Stimulated activated CD4-positive, alpha-beta T cell treated with anti-CD3 and anti-CD28 coated beads, TNF-alpha, amount 100 ng/mL, for 4 hours (primary cell): ENCODE measurements at regions not wholly inside any gene's neighbourhood (a gene's known extent, or its start where the extent isn't known, plus 50 kb on each side); places are given as distances from the start of the nearest gene placed in this dataset.
"Not testable (repeated sequence)": the region's sequence is repeated elsewhere in the genome, so short reads cannot be mapped to it uniquely, and the experiment has no call there.

Experiments used
- DNase-seq, 3 experiments: peaks; one replicate each; pipeline ENCODE4 v3.0.0-alpha.2; 2020; ENCODE audit warnings: low read depth in 3 of 3

DNA sequence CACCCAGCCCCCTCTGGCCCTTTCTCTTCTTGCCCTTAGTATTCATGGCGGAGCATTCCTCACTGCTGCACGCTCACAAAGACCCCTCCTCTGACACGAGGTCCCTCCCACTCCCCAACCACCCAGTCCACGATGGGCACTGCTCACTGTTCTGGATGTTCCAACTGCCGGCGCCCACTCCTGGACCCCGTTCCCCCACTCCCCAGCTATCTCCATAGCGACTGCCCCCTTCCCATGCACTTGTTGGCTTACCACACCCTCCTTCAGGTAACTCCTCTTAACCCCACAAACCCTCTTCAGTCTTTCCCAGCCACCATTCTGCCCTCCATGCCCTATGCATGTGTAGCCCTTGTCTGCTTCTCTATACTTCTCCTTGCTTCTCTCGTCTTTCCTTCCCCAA is 961.5 kb upstream of the DEFB115 start:
- not testable (repeated sequence) for DNase-seq

DNA sequence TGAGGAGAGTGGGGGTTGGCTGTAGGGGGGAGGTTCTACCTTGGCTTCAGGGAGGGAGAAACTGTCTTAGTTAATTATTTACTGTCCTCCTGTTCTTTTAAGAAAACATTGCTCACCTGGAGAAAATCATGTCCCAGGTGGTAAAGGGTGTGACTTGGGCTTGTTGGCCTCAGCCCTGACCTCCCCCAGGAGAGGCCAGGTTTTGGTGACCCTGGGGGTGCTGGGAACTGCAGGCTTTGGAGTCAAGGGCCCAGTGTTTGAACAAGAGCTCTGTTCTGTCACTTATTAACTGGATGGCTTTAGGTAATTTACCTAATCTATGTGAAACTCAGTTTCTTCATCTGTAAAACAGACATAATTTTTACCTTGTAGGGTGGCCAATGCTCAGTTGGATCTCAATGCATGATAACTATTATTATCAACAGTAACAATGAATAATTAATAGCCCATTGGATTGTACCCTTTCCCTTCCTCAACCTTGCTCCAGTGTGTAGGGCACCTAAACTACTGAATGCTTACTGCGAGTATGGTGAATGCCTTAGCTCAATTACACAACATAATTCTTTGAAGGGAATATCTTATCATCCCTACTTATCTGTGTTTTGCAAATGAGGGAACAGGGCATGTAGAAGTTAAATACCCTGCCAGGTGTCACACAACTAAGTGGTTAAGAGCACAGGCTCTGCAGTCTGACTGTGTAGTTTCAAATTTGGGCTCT is 959.4 kb upstream of the DEFB115 start:
- DNase-seq = not testable (repeated sequence)

DNA sequence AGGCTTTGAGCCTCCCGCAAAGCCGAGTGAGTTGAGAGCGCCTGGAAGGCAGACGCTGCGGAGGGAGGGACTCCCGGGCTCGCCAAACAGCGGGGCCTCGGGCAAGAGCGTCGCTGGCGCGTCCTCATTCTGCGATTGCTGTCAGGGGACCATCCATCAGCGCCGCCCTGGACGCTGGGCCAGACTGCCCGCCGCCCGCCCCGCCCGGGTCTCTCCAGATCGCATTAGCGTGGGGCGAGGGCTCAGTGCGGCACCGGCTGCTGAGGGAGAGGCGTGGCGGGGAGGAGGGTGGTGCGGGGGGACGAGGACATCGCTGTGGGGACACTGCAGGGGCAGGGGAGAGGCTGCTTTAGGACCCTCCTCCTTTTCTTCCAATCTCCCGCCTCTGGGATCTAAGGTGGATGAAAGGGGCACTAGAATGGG is 957.2 kb upstream of the DEFB115 start:
- DNase-seq = not testable (repeated sequence)

DNA sequence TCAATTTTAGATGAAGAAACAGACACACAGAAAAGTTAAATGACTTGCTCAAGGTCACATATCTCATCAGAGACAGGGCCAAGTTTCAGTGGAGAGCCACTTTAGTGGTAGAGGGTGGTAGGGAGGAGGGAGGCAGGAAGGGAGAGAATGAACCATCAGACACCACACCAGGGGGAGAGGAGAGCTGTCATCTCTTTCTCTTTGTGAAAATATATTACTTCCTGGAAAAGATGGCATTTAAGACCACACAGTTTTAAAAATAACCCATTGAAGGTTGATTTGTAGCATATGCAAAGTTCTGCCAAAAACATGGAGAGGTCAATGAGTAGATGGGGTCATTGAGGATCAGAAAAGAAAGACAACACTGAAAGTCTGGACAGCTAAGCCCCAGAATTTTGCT is 954.7 kb upstream of the DEFB115 start:
- not testable (repeated sequence) for DNase-seq

DNA sequence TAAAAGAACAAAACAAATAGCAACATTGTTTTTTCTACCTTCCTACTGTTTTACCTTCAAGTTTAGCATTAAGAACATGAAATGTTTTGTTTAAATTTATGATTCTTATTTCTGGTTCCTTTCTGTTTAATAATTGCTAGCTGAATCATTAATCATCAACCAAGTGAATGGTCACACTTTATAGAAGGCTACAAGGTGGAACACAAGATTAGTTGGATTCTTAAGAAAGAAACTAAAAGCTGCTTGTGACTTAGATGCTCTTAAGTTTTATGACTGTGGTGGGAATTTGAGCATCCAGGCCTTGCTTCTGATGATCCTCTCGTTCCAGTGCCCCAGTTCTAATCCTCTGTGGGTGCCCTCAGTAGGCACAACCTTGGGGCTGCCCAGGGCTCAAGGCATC is 947.5 kb upstream of the DEFB115 start:
- DNase-seq = not testable (repeated sequence)

DNA sequence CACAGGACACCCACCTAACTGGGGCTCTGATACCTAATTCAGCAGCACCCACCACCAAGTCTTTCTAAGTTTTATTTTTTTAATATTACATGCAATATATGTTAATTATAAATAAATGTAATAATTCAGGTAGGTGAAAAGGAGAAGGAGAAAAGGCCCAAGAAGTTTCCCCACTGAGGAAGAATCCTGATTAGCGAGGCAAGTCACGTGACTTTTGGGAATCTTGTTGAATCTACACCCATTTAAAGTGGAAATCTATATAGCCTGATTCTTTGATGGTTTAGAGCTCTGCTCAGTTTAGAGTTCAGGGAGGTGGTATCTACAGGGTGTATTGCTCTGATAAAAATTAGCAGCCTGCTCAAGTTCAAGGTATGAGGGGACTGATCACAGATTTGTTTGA is 947.1 kb upstream of the DEFB115 start:
- DNase-seq = not testable (repeated sequence)

DNA sequence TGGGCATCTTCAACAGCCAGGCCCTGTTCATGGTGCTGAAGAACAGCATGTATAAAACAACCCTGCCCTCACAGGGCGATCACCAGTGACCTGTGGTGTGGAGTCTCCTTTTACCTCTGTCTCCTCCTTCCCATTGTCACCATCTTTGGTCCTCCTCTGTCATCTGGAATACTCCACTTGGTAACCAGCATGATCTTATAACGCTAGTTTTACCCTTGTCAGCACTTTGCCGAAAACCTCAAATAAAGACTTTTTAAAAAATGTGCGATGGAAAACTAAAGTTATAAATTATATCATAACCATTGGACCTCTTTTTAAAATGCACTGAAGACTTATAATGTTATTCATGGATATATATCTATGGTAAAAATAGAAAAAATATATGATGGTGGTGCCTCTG is 945.2 kb upstream of the DEFB115 start:
- not testable (repeated sequence) for DNase-seq

DNA sequence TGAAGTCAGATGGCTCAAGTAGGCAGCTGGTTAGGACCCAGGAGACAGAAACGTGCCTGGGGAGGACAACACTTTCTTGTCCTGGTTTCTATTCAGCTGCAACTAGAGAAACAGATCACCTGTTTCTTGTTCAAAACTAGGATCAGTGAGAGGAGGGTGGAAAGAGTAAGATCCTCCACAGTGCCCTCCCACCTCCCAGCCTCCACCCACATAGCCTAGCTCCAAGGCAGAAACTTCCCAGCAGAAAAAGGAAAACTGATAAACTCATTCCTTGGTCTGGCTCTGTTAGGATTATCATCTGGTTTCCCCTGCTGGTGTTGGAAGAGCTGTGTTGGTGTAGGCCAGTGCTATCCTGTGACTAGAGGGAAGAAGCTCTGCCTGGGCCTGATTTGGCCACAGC is 943.8 kb upstream of the DEFB115 start:
- not testable (repeated sequence) for DNase-seq

DNA sequence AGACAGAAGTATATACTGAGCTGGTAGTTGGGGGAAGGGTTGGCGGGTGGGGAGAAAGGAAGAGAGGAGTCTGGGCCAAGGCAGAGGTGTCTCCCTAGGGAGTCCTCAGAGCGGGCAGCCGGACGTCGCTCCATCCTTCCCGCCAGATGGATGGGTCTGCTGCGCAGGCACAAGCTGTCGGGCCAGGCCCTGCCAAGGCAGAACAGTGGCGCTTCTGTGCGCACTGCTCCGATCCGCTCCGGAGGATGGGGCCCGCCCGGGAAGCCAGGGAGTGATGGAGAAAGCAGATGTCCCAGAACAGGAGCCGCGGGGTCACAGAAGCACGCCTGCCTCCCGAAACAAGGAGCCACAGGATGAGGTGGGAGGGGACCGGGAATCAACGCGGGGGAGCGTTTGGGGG is 941.4 kb upstream of the DEFB115 start:
- DNase-seq = not testable (repeated sequence)

DNA sequence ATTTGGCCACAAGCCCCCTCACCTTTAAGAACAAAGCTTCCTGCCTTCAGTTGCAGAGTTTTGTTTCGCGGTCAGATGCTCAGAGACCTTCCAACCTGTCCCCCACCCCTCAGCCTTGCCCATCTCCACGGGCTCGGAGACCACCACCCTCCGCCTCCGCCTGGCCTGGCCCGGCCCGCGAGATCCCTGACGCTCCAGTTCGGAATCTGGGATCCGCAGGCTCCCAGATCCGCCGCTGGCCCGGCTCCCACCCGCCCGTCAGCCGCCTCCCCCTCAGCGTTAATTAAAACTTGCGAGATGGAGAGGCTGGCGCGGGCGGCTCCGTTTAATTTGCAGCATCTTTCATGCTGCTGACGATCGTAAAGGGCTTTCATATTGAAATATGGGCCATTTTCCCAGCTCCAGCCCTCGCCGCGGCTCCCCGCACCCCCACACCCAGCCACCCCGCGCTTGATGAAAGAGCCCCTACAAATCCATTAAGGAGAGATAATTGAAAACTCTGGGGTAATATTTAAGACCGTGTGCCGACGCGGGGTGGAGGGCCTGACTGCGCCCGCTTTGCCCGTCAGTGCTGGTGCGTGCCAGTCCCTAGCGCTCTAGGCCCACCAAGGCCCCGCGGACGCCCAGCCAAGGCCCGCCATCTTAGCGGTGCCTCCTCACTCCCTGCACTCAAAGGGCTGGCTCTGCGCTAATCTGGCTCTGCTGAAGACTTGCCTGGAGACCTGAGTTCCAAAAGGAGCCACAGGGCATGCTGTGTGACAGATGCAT is 940.7 kb upstream of the DEFB115 start:
- DNase-seq = not testable (repeated sequence)

DNA sequence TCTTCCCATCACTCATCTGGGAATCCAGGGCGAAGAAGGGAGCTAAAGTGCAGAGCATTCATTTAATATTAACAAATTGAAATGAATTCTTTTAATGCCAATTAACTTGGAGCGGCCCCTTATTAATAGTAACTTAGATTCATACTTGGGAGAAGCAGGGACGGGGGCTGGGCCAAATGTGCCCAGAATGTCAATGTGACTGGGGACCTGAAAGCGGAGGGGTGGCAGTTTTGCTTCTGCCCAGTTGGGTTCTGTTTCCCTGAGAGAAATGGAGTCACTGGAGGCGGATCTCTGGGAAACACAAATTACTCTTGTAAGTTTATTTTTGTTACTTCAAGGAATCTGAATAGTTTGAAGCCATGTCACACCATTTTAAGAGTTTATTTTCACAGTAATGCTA is 923.7 kb upstream of the DEFB115 start:
- DNase-seq = not testable (repeated sequence)

DNA sequence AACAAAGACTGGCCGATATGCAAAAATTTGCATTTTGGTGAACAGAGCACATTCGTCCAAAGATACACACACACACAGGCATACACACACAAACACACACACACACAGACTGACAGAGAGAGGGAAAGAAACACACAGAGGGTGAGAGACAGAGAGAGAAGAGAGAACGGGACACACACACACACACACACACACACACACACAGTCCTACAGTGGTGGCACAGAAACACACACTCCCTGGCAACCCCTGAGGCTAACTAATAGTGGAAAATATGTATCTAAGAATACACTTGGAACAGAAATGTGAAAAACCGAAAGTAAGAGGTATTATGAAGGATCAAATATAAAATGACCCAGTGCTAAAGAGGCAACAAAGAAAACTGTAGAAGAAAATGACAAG is 919.9 kb upstream of the DEFB115 start:
- DNase-seq = not testable (repeated sequence)

DNA sequence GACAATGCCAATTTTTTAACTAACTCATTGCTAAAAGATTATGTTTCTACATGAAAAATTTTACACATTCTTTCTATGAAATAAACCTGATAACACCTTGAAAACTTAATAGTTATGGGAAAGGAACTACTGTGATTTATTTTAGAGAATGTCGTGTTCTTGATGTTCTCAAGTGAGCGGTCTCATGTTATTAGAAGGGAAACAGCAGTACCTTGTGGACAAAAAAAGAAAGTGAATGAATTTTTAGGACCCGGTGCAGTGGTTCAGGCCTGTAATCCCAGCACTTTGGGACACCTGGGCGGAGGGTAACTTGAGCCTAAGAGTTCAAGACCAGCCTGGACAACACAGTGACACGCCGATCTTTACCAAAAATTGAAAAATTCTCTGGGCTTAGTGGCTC is 908.5 kb upstream of the DEFB115 start:
- DNase-seq = not testable (repeated sequence)

DNA sequence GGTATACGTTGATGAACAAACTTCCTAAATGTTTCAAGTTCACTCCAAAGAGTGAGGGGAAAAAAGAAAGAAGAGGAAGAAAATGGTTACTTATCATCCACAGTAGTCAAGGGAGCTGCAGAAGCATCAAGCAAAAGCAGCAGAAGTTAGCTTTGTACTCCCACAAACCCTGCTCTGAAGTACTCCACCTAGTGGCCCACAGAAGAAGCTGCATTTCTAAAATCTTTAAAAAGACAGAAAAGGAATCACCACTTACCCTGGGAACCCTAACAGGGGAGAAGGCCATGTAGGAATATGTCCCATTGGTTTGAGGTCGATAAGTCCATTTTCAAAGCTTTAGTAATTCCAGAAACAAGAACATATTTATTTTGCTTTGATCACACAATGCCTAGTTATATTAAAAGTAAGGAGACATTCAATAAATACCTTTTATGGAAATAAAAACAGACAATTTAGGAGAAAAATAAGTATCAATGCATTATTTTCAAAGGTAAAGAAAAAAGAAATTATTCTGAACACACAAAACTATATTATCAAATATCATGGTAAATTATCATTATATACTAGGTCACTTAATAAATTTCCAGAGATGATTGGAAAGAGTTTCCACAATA is 900.5 kb upstream of the DEFB115 start:
- DNase-seq = not testable (repeated sequence)

DNA sequence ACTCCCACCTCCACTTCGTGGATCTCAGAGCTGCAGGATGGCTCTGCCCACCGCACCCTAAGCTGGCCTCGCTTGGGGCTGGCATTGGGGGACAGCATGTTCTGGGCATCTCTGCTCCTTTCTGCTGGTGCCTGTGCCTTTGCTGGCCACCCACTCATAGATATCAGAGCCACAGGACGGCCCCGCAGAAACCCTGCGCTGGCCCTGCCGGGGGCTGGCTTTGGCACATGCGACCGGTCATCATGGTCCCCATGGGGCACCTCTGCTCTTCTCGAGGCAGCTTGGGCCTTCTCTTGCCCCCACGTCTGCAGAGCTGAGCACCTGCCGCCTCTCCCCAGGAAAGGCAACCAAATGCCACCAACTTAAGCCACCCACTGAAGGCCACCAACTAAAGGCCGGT is 895.7 kb upstream of the DEFB115 start:
- DNase-seq = not testable (repeated sequence)

DNA sequence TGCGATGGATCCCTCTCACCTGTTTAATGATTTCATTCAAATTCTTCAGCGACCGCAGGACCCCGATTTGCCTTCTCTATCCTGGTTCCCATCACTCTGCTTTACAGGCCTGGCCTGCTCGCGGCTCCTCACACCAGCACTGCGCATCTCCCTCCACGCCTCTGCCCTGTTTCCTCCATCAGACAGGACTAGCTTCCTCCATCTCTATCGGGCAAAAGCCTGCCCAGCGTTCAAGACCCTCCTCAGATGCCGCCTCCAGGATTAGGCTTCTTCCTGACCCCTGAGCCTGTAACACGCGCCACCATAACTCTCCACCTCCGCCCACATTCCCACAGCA is 881.1 kb upstream of the DEFB115 start:
- DNase-seq = not testable (repeated sequence)

DNA sequence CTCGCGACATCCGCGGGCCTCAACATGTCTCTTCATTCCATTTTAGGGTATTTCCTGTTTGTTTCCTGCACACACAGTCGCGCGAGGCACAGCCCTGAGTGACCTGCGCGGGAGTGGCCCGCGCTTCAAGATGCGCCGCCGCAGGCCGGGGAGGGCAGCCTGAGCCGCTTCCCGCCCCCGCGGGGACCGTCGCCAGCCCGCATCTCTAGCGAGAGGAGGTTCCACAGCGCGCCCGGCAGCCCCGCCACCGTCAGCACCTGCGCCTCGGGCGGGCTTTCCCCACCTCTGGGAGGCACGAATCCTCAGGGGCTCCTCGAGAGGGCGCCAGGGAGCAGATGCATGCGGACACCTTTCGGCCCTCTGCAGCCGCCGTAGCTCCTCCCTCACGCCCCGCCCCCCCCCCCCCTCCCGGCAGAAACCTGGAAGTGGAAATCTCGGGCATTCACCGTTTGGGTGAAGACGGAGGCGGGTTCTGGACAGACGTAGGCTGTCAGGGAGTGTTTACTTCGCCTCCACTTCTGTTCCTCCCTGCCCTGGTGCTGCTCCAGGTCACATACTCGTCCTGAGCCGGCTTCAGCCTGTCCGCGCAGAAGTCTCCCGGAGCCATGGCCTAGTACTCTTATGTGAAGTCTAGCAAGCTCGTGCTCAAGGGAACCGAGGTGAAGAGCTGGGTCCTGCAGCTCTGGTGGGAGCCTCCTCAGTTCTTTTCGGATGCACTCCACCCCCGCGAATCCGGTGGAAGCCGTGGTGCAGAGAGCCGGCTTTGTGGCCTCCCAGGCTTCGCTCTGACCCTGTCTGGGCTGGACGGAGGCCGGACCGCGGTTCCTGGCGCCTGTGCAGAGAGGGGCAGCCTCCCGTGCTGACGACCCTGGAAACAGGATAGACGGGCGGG is 880.5 kb upstream of the DEFB115 start:
- peak; percentile 81 to 87 (median 85) for DNase-seq

DNA sequence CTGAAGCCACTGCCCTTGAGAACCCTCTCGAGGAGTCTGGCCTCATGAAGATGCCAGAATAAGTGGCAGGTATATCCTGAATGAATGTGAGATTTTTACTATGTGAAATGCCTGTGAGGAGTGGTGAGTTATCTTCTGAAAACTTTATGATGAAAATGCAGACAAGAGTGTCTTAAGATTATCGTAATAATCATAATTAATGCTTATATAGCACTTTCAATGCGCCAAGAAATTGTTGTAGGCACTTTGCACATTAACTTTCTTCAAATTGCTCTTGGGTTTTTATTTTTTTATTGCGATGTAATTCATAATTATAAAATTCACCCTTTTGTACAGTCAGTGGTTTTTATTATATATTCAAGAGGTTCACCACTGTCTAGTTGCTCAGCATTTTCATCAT is 879.1 kb upstream of the DEFB115 start:
- not testable (repeated sequence) for DNase-seq

DNA sequence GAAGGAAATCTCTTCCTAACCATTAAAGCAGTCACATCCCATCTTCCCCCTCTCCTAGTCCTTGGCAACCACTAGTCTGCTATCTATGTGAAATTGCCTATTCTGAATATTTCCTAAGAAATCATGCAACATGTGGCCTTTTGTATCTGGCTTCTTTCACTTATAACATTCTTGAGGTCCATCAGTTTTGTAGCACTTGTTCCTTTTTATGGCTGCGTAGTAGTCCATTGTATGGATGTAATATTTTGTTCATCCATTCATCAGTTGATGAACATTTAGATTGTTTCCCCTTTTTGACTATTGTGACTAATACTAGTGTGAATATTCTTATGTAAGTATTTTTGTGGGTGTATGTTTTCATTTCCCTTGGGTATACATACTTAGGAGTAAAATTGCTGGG is 878.7 kb upstream of the DEFB115 start:
- not testable (repeated sequence) for DNase-seq

DNA sequence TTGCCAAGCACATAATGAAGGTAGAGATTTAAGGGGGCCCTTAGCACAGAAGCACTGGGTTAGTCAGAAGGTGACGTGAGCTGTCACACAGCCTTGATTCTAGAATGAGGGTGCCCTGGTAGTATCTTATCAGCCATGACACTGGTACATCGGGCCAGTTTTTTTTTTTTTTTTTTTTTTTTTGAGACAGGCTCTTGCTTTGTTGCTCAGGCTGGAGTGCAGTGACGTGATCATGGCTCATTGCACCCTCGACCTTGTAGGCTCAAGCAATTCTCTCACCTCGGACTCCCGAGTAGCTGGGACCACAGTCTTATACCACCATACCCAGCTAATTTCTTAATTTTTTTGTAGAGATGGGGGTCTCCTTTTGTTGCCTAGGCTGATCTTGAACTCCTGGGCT is 872.6 kb upstream of the DEFB115 start:
- DNase-seq = not testable (repeated sequence)

DNA sequence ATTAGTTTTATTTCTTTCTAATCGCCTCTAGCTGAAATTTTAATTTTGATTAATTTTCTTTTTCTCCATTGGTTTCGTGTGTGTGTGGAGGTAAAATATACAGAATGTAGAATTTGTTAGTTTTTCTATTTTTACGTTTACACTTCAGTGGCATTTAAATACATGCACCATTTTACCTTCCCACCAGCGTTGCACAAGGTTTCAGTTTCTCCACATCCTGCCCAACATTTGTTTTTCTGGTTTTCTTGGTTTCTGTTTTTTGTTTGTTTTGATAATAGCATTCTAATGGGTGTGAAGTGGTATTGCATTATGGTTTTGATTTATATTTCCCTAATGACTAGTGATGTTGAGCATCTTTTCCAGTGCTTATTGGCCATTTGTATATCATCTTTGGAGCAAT is 871.4 kb upstream of the DEFB115 start:
- DNase-seq = not testable (repeated sequence)

DNA sequence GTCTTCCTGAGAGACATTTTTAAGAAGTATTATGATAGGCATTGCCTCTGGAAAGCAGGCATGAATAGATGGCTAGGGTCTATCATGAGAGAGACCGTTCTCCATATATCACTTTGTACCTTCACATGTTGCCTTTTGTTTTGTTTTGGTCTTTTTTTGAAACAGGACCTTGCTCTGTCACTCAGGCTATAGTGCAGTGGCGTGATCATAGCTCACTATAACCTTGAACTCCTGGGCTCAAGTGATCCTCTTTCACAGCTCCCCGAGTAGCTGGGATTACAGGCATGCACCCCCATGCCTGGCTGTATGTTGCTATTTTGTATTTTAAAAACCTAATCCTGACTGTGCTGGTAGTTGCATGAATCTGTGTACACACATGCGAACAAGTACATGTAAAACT is 869.6 kb upstream of the DEFB115 start:
- not testable (repeated sequence) for DNase-seq
